Uterus (tissue), 3 donors: ENCODE measurements at regions not wholly inside any gene's neighbourhood (a gene's known extent, or its start where the extent isn't known, plus 50 kb on each side); places are given as distances from the start of the nearest gene placed in this dataset.

Experiments
- DNase-seq, 2 donors: peaks; one replicate each; pipeline ENCODE4 v3.0.0-alpha.2; 2019 to 2020
- H3K27ac ChIP-seq, 2 donors: fragments of 200-600 bp; sonication (generic); 1 replicate in 1 of 2; 2 replicates in 1 of 2; pipeline ENCODE4 v1.5.1; 2016 to 2018
- H3K27me3 ChIP-seq, 2 donors: fragments of 200-600 bp; sonication (generic); one replicate each; pipeline ENCODE4 v1.5.1; 2018 to 2019; ENCODE audit warnings: control low read depth in 1 of 2
- H3K36me3 ChIP-seq, 2 donors: fragments of 200-600 bp; sonication (generic); one replicate each; pipeline ENCODE4 v1.5.1; 2019; ENCODE audit warnings: control low read depth in 1 of 2
- H3K4me1 ChIP-seq, 2 donors: fragments of 200-600 bp; sonication (generic); one replicate each; pipeline ENCODE4 v1.5.1; 2018 to 2019; ENCODE audit warnings: control low read depth in 1 of 2
- H3K4me3 ChIP-seq, 2 donors: fragments of 200-600 bp; sonication (generic); 1 replicate in 1 of 2; 2 replicates in 1 of 2; pipeline ENCODE4 v1.5.1; 2018 to 2019; ENCODE audit warnings: mild to moderate bottlenecking in 1 of 2
- H3K9me3 ChIP-seq, 2 donors: fragments of 200-600 bp; sonication (generic); one replicate each; pipeline ENCODE4 v1.5.1; 2019; ENCODE audit warnings: control low read depth in 1 of 2
- POLR2A ChIP-seq, 2 donors: fragments of 450-650 bp; IDR thresholded peaks; one replicate each; pipeline ENCODE4 v1.6.1; 2016; ENCODE audit warnings: antibody characterized with exemption in 2 of 2, mild to moderate bottlenecking in 1 of 2, moderate library complexity in 1 of 2
- intact Hi-C: fragments of 100-400 bp; cut with DNase I; formaldehyde crosslinking; loops from one replicate; pipeline ENCODE4 v1.15.1; 2023; ENCODE audit warnings: low total_unique reads
- TF ChIP-seq, protein P1 (sequence below), 4 experiments: fragments of 200-600 bp in 2 of 4; fragments of 450-650 bp in 2 of 4; sonication (generic) in 2 of 4; IDR thresholded peaks; one replicate each; pipeline ENCODE4 v1.5.1; 2016 to 2019; ENCODE audit warnings: antibody characterized with exemption in 4 of 4, mild to moderate bottlenecking in 2 of 4, moderate library complexity in 1 of 4
- donor health status: DM: yes; HTN: yes; CAD: no.

DNA sequence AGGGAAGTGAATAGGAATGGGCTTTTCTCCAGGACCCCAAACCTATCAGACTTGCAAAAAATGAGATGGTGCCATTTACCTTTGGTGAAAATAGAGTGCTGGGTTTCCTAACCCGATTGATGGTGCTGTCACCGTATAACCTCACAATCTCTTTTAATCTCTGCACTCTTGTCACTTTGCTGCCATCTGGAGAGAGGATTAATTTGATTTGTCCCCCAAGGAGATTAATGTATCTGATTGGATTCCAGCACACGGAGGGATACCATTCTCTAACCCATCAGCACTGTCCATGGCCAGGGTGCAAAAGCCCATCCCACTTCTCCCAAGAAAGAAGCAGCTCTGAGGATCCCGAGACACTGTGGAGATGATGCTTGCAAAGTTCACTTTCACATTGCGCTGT is 86.3 kb upstream of the NFE2L3 start:
- intact Hi-C loops: loop anchor here (10.0 kb wide), 1 partner anchor 171 kb away; no protein-coding TSS in a partner anchor
- no peaks in the 10 kb centered on the region for H3K36me3 ChIP-seq

DNA sequence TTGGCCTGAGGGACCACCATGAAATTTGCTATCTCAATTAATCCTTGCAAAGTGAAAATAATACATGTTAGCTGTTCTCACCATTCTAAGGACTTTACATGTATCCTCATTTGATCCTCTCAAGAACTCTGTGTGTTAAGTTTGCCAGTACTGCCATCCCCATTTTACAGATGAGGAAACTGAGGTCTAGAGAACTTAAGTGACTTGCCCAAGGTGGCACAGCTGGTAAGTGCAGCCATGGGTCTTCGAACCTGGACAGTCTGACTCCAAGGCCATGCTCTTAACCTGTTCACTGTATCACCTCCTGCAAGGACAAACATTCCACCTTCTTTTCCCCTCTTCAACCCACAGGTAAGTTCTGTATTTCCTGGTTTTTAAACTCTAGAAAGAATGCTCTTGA is 85.3 kb upstream of the NFE2L3 start:
- H3K27me3 ChIP-seq: no peaks in the 10 kb centered on the region
- no peak overlapping the region for H3K27ac ChIP-seq
- H3K4me1 ChIP-seq: no peaks in the 10 kb centered on the region
- no peak for TF ChIP-seq POLR2A (IDR thresholded peaks at IDR 0.05)
- TF ChIP-seq, protein P1, sequence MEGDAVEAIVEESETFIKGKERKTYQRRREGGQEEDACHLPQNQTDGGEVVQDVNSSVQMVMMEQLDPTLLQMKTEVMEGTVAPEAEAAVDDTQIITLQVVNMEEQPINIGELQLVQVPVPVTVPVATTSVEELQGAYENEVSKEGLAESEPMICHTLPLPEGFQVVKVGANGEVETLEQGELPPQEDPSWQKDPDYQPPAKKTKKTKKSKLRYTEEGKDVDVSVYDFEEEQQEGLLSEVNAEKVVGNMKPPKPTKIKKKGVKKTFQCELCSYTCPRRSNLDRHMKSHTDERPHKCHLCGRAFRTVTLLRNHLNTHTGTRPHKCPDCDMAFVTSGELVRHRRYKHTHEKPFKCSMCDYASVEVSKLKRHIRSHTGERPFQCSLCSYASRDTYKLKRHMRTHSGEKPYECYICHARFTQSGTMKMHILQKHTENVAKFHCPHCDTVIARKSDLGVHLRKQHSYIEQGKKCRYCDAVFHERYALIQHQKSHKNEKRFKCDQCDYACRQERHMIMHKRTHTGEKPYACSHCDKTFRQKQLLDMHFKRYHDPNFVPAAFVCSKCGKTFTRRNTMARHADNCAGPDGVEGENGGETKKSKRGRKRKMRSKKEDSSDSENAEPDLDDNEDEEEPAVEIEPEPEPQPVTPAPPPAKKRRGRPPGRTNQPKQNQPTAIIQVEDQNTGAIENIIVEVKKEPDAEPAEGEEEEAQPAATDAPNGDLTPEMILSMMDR (IDR thresholded peaks at IDR 0.05): no peak
- no peak overlapping the region for H3K4me3 ChIP-seq
- no peaks in the 10 kb centered on the region for H3K36me3 ChIP-seq
- DNase-seq: no peak
- H3K9me3 ChIP-seq: no peaks in the 10 kb centered on the region
- intact Hi-C loops: loop anchor here (10.0 kb wide), 1 partner anchor 172 kb away; no protein-coding TSS in a partner anchor

More for the DNA sequence above, 86.3 kb upstream of the NFE2L3 start:
- H3K4me3 ChIP-seq: no peak overlapping the region
- no peaks in the 10 kb centered on the region for H3K27me3 ChIP-seq
- H3K9me3 ChIP-seq: no peaks in the 10 kb centered on the region
- H3K4me1 ChIP-seq: no peaks in the 10 kb centered on the region
- H3K27ac ChIP-seq: no peak overlapping the region
- TF ChIP-seq, protein P1 (IDR thresholded peaks at IDR 0.05): no peak
- no peak for TF ChIP-seq POLR2A (IDR thresholded peaks at IDR 0.05)
- DNase-seq: no peak

DNA sequence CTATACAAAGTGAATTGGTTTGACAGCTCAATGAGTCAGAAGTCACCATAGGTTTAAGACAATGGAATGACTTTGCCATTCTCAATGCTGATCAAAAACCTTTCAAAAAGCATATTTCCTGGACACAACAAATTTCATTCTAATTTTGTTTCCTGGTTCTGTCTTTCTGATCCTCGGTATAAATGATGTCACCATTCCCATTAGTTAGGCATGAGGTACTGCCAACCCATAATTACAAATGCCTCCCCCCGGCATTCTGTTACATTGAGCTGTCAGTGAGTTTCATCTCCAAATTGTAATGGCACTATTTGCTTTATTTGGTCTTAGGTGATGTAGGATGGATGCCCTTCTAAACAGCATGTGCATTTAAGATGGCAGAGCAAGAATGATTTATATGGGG is 81.7 kb upstream of the NFE2L3 start:
- Histone ChIP-seq H3K9me3 (no peaks in the 10 kb centered on the region), H3K4me3 (no peak overlapping the region), H3K27me3 (no peaks in the 10 kb centered on the region), H3K4me1 (no peaks in the 10 kb centered on the region), H3K27ac (no peak overlapping the region), H3K36me3 (no peaks in the 10 kb centered on the region)
- intact Hi-C loops: no loop called here
- TF ChIP-seq POLR2A (IDR thresholded peaks at IDR 0.05): no peak
- TF ChIP-seq, protein P1 (IDR thresholded peaks at IDR 0.05): no peak
- no peak for DNase-seq

DNA sequence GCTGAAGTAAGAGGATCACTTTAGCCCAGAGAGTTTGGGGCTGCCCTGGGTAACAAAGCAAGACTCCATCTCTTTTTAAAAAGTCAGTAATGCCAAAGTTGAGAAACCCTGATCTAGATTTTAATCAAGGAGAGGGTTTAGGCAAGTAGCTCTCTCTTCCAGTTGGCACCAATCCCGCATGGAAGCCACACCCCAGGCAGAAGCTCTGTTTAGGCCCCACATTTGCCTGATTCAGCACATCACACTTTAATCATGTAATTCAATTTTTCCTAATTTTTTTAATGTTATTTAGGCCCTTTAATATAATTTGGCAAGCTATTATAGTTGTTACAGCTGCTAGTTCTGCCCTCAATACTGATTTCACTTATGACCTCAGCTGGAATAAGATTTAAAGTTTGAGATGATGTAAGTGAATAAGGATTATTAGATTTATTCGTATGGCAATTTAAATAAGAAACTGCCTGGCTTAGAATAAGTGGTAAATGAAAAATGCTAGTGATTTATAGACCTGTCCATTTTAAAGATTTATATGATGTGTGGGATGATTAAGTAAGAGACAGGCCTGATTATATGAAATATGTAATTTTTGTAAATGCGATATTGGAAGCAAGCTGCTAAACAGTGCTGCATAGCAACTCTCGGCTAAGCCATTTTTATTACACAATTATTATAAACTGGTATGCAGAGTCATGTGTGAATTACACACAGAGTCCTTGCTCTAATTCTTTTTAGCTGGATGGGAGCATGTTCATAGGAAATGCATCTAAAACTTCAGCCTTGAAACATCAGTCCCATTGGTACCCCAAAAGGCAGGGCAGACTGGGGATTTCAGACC is 80.2 kb upstream of the NFE2L3 start:
- Histone ChIP-seq H3K4me1 (no peaks in the 10 kb centered on the region), H3K4me3 (no peak overlapping the region), H3K36me3 (no peaks in the 10 kb centered on the region), H3K27ac (no peak overlapping the region), H3K9me3 (no peaks in the 10 kb centered on the region), H3K27me3 (peaks cover 0 to 5% of the 10 kb centered on the region in 2 donors)
- no peak for TF ChIP-seq POLR2A (IDR thresholded peaks at IDR 0.05)
- TF ChIP-seq, protein P1 (IDR thresholded peaks at IDR 0.05): no peak
- intact Hi-C loops: no loop called here
- DNase-seq: no peak

DNA sequence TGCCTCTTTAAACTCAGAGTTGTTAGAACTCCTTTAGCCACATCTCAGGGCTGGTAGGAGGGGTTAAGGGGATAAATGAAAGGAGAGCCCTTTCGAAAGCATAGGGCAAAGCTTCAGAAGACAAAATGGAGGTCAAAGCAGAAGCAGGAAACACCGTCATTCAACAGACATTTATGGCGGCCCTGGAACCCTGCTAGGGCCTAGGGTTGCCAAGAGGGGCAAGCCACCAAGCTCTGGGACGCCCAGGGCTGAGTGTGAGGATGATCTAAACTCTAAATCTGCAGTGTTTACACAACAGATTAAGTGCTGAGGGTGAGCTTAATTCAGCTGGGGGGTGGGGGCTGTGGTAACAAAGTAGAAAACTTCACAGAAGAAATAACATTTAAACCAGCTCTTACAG is 79.0 kb upstream of the NFE2L3 start:
- no peak for TF ChIP-seq POLR2A (IDR thresholded peaks at IDR 0.05)
- TF ChIP-seq, protein P1 (IDR thresholded peaks at IDR 0.05): no peak
- Histone ChIP-seq H3K4me1 (no peaks in the 10 kb centered on the region), H3K27ac (no peak overlapping the region), H3K36me3 (no peaks in the 10 kb centered on the region), H3K4me3 (no peak overlapping the region), H3K27me3 (peaks cover 0 to 16% of the 10 kb centered on the region in 2 donors), H3K9me3 (no peaks in the 10 kb centered on the region)
- no peak for DNase-seq
- intact Hi-C loops: no loop called here
